GM18870 (cell line): ENCODE measurements at regions not wholly inside any gene's neighbourhood (a gene's known extent, or its start where the extent isn't known, plus 50 kb on each side); places are given as distances from the start of the nearest gene placed in this dataset.

Experiments
- ATAC-seq: cut with Tn5 transposase; IDR thresholded peaks from one replicate; pipeline ENCODE4 v1.9.1; 2021; ENCODE audit warnings: moderate library complexity; ENCODE audit not compliant: unreplicated experiment

- no peak for ATAC-seq
Observed at GRCh38 chr14:58697930-58698642, 60.3 kb downstream of the DACT1 start.

DNA sequence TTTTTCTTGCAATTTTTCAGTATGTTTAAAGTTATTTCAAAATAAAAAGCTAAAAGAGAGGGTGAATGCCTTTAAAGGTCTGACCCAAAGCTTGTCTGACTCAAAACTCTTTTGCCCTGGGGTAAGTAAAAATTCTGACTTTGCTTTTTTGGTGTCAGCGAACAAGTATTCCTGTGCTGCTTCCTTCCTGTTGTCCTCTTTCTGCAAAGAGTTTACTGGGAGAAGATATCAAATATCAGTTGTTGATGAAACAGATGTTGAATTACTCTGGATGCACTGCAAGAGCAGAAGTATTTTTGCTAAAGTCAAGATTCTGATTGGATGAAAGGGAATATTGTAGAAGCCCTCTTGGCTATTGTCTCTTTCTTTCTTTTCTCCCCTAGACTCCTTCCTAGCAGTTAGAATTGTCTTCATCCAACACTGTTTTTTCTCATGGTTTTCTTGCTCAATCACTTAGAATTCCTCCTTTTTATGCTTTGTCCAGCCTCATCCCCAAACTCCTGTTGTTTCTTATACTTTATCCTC, 62.0 kb downstream of the DACT1 start:
- ATAC-seq, result no peak

DNA sequence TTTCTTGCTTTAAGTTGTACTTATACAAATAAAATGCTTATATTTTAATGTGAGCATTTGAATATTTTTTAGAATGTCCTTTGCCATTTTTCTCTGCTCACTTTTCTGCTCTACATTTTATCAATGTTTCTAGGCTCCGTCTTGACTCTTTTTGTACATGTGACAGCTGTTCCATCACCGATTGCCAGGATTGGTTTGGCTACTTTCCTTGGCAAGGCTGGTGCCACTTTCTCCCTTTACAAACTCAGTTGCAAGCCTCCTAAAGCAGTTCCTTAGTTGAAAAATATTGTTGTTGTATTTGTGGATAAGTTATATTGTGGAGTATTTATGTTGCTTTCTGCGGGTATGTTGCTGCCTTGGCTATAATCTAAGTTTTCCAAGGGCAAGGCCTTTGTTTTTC, 63.4 kb downstream of the DACT1 start:
- ATAC-seq, result no peak

- no peak for ATAC-seq
Observed at GRCh38 chr14:58701604-58702003, 63.8 kb downstream of the DACT1 start.

DNA sequence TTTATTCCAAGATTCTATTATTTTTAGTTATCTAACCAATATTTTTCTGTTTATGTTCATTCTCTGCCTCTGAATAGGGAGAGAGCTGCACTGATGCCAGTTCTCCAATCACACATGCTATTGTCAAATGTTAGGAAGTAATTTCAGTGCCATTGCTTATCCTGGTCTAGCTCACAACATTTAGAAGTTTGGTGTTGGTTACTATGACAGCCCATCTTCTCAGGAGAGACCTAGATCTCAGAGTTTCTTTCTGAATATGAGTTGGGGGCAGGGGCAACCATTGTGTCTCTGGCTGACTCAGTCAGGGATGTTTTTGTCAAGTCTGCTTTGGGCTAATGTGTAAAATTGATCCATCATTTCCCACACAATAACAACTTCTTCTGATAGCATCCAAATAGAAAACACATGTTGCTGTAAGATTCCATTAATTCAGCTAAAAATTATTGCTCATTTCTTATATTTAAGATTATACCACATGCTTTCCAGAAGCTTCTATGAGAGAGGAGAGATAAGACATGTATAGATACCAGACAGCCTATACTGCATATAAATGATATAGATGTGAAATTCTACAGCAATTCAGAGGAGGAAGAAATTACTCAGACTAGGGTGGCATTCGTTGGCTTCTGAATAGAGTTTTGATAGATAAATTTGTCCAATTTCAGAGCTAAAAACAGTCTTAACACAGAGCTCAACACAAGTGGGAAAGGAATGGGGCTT, 64.8 kb downstream of the DACT1 start:
- no peak for ATAC-seq

DNA sequence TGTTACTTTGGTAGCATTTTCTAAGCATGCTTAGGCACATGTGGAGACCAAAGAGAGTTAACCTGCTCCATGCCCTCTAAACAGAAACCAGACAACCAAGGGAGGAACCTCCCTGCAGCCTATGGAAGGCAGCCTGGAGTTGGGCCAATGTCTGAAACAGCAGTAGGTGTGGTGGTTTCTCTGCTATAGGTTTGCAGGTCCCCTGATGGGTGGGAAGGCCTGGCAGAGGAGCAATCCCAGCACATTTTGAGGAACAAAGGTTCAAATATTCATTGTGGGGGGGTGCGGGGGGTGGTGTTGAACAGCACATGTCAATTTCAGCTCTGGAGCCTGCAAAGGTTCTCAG, 65.4 kb downstream of the DACT1 start:
- no peak for ATAC-seq

GRCh38 chr14:58705066-58705465, 67.3 kb downstream of the DACT1 start:
- no peak for ATAC-seq

DNA sequence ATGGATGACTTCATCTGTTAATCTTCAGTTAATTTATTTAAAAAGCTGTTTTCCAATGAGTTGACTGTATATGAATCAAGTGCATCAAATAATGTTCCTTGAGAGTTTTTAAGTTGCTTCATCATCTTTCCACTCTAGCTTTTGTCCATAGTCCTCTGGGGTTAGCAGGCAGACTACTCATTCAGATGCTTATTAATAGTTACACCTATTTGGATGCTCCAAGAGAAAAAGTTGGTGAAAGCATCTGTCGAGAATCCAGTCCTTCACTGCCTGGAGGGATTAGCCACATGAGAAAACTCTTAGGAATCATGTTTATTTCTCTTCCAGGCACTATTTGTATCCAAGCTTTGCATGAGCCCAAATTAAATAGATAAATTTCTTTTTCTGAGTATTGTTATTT, 70.2 kb downstream of the DACT1 start:
- ATAC-seq, result no peak

GRCh38 chr14:58709949-58710348, 72.2 kb downstream of the DACT1 start:
- ATAC-seq, result no peak

GRCh38 chr14:58711382-58711781, 73.6 kb downstream of the DACT1 start:
- ATAC-seq, result no peak

DNA sequence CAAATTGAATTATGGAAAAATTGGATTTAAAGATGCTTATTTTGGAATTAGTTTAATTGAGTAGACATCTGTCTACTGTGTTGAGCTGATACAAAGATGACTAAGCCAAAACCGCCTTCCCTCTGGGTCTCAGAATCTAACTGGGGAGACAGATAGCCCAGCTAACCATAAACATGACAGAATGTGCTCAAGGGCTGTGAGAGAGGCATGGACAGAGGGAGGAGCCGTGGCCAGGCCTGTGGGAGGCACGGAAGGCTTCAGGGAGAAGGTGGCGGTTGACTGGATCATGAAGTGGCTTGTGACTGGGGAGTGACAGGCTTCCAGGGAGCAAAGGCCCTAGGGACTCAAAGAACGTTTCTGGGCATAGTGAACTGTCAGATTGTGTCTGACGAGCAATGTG, 74.6 kb downstream of the DACT1 start:
- no peak for ATAC-seq

DNA sequence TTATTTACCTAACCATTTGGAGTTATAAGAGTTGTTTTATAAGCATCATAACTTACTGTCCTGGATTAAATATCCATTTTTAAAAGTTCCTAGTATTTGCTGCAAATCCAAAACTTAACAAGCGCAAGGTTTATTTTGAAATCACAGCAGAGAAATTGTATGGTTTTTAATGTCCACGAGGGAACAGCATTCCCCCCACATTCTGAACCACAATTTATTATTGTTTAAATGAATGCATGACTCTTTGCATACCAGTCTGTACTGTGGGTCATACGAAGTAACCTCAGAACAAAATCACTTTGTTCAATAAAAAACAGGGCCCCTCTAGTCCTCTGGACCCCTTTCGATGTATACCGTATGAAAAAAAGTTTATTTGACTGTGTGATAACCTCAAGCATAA, 75.9 kb downstream of the DACT1 start:
- no peak for ATAC-seq

DNA sequence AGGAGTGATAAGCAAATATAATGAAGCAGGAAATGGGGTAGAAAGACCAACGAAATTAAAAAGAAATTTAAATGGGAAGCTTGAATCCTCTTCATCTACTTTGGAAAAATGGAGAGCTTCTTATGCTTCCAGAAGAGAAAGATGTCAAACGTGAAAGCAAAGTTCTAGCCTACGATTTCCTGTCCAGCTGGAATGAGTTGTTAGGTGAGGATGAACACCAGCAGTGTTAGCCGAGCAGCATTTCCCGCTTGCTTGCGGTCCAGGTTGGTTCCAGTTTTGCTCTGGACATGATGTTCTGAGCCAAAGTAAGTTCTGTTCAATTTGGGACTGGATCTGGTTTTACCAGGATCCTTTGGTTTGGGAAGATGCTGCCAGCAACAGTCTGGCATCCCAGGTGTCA, 78.9 kb downstream of the DACT1 start:
- no peak for ATAC-seq

GRCh38 chr14:58717211-58717610, 79.4 kb downstream of the DACT1 start:
- no peak for ATAC-seq

DNA sequence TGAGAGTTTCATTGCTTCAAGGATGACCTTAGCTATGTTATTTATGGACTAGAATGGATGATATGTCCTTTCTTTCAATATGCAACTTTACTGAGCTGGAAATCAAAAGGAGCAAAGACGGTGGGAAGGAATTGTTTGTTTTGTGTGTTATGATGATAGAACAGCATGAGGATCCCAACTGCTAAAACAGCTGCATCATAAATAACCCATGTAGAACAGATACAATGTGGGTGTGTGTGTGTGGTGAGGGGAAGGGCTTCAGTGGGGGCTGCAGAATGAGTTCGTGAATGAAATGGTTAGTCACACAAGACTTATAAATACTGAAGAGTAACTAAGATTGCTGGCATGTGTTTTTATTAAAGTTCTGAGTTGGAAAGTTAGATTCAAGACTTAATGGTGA, 80.1 kb downstream of the DACT1 start:
- no peak for ATAC-seq

DNA sequence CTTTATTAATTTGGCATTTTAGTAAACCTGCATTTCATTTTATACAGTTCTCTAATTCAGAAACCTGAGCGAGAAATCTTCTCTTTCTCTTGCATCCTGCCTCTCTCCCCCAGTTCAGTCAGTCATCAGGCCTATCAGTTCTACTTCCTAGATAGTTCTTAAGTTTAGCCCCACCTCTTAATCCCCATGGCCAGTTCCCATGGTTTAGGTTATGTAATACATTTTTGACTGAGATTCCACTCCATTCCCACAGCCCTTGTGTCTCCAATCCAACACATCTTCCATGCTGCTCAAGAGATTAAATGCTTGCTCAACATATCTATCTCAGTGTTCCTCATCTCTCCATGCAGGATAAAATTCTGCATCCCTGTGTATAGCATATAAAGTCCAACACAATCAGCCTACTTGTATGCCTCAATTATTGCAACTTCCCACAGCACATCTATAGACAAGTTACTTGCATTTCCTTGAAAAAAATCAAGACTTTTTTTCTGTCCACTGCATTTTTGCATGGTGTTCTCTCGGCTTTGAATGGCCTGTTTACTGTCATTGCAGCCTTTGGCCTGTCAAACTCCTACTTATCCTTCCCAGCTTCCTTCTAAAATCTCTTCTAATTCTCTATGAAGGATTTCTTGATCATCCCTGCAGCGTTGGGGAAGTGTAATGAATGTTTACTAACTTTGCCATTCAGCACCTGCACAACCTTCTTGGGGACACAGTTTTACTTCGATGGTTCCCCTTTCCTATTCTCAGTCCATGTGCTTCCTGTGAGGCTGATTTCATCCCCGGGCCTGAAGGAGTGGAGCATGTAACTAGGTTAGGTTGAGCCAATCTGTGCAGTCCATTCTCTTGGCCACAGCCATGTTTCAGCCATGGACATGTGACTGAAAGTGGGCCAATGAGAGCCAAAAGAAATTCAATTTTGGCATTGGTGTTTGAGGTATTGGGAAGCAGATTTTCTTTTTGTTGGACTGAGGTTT, 80.8 kb downstream of the DACT1 start:
- no peak for ATAC-seq

- ATAC-seq, result no peak
Observed at GRCh38 chr14:58721723-58722122, 84.0 kb downstream of the DACT1 start.

DNA sequence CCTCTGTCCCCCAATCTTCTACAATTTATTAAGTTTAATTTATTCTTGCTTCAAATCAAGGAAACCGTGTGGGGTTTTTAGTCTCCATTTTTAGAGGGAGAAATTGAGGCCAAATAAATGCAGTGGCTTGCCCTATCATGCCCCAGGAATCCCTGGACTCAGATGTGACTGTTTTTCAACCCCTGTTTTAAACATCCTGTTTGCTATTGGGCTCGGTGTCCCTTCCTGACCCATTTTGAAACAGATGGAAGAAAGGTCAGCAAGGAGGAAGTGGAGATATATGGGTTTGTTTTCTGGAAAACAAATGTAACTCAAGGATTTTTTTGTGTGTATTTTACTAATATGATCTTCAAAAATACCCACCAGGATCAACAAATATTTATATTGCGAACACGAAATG, 84.7 kb downstream of the DACT1 start:
- ATAC-seq, result no peak

GRCh38 chr14:58724206-58724605, 86.4 kb downstream of the DACT1 start:
- no peak for ATAC-seq

DNA sequence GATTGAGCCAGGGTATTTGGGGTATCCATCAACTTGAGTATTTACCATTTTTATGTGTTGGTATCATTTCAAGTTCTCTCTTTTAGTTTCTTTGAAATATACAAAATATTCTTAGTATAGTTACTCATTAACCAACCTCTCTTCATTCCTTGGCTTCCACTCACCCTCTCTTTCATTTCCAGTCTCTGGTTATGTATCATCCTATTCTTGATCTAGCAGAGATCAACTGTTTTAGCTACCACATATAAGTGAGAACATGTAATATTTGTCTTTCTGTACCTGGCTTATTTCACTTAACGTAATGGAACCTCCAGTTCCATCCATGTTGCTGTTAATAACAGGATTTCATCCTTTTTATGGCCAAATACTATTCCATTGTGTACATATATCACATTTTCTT, 86.9 kb downstream of the DACT1 start:
- no peak for ATAC-seq

DNA sequence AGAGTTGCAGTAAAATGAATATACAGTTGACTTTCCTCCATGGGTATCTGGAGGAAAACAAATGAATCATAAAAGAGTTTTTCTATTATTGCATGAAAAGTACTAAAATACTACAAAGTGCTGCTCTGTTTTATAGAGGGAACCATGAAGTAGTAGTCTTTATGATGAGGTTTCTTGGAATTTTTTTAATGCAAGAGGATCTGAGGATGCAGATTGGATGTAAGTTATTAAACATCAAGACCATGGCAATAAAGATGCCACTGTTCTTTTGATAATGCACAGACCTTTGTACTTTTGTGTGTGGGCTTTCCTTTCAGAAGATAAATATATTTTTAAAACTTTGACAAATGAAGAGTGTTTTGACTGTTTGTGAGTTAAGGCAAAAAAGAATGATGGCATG, 87.5 kb downstream of the DACT1 start:
- ATAC-seq, result no peak
